ENCODE measurements at regions not wholly inside any gene's neighbourhood (a gene's known extent, or its start where the extent isn't known, plus 50 kb on each side); places are given as distances from the start of the nearest gene placed in this dataset.

DNA sequence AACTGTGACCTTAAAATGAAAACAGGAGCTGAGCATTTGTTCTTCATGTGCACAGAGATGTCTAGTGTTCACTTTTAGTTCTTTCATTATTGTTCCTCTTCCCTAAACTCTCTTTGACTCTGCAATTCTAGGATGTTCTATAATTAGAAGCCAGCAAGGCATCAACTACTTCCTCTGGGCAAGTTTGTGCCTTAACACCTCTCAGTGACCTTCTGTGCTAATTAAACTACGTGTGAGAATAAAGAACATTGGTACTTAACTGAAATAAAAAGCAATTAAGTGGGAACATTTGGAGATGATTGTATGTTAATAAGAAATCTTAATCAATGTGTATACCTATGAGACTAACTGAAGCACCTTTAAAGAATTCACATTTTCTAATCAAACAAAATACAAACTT is 242.8 kb downstream of the RASEF start:
- Histone ChIP-seq H3K27me3 (no peaks in the 10 kb centered on the region), H3K4me1 (no peaks in the 10 kb centered on the region)
- TF ChIP-seq, protein P1, sequence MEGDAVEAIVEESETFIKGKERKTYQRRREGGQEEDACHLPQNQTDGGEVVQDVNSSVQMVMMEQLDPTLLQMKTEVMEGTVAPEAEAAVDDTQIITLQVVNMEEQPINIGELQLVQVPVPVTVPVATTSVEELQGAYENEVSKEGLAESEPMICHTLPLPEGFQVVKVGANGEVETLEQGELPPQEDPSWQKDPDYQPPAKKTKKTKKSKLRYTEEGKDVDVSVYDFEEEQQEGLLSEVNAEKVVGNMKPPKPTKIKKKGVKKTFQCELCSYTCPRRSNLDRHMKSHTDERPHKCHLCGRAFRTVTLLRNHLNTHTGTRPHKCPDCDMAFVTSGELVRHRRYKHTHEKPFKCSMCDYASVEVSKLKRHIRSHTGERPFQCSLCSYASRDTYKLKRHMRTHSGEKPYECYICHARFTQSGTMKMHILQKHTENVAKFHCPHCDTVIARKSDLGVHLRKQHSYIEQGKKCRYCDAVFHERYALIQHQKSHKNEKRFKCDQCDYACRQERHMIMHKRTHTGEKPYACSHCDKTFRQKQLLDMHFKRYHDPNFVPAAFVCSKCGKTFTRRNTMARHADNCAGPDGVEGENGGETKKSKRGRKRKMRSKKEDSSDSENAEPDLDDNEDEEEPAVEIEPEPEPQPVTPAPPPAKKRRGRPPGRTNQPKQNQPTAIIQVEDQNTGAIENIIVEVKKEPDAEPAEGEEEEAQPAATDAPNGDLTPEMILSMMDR (IDR thresholded peaks at IDR 0.05) = no peak

GRCh38 chr9:82829818-82830217 is 233.1 kb downstream of the RASEF start:
- Histone ChIP-seq H3K9me3 (no peaks in the 10 kb centered on the region), H3K4me3 (no peak overlapping the region), H3K27ac (no peak overlapping the region), H3K4me1 (no peaks in the 10 kb centered on the region), H3K36me3 (no peaks in the 10 kb centered on the region), H3K27me3 (no peaks in the 10 kb centered on the region)
- no peak for DNase-seq (ENCODE audit: low spot score)
- TF ChIP-seq, protein P1 (IDR thresholded peaks at IDR 0.05) = no peak

More for the DNA sequence above, 242.8 kb downstream of the RASEF start:
- H3K9me3 ChIP-seq = no peaks in the 10 kb centered on the region
- H3K36me3 ChIP-seq = no peaks in the 10 kb centered on the region
- H3K4me3 ChIP-seq = no peak overlapping the region
- no peak overlapping the region for H3K27ac ChIP-seq
- no peak for DNase-seq (ENCODE audit: low spot score)

- Histone ChIP-seq H3K4me3 (no peak overlapping the region), H3K36me3 (no peaks in the 10 kb centered on the region), H3K4me1 (no peaks in the 10 kb centered on the region), H3K27me3 (no peaks in the 10 kb centered on the region), H3K27ac (no peak overlapping the region), H3K9me3 (peaks cover 0 to 5% of the 10 kb centered on the region in 2 donors)
- TF ChIP-seq, protein P1 (IDR thresholded peaks at IDR 0.05) = no peak
- DNase-seq (ENCODE audit: low spot score) = no peak
Measured at GRCh38 chr9:82865524-82865923, 197.4 kb downstream of the RASEF start.

DNA sequence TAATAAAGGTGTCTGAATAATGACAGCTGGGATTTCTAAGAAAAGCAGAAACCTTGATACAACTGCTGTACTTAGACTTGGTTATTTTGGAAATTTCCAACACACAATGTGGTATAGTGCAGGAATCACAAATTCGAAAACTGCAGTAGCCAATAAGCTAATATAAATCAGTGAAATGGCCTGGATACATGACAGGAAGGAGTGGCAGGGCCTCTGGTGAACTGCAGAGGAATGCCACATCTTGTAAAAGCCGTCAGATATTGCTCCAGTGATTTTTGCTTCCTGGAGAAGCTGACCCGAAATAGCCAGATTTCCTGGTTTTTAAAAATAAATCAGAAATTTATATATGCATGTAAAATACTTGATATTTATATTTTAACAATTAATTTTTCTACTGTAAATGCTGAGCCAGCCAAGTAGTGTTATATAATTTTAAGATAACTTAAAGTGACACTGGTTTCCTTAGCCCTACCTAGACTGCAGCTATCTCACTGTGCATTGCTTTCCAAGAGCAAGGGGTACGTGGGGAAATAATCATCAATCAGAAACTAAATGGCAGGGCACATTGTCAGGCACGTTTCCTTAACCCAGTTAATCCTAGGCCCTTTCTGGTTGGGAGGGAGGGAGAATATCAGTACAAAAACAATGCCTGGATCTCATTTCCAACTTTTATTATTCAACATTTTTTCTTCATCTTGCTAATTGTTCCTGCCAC is 182.4 kb downstream of the RASEF start:
- DNase-seq (ENCODE audit: low spot score) = no peak
- Histone ChIP-seq H3K36me3 (no peaks in the 10 kb centered on the region), H3K27ac (no peak overlapping the region), H3K27me3 (no peaks in the 10 kb centered on the region), H3K4me1 (no peaks in the 10 kb centered on the region), H3K9me3 (no peaks in the 10 kb centered on the region), H3K4me3 (no peak overlapping the region)
- TF ChIP-seq, protein P1 (IDR thresholded peaks at IDR 0.05) = no peak

- Histone ChIP-seq H3K27ac (no peak overlapping the region), H3K9me3 (no peaks in the 10 kb centered on the region), H3K36me3 (no peaks in the 10 kb centered on the region), H3K4me1 (no peaks in the 10 kb centered on the region), H3K4me3 (no peak overlapping the region), H3K27me3 (no peaks in the 10 kb centered on the region)
- no peak for DNase-seq (ENCODE audit: low spot score)
- TF ChIP-seq, protein P1 (IDR thresholded peaks at IDR 0.05) = no peak
Measured at GRCh38 chr9:82882138-82882537, 180.8 kb downstream of the RASEF start.

- Histone ChIP-seq H3K4me1 (no peaks in the 10 kb centered on the region), H3K27ac (no peak overlapping the region), H3K9me3 (no peaks in the 10 kb centered on the region), H3K4me3 (no peak overlapping the region), H3K27me3 (no peaks in the 10 kb centered on the region), H3K36me3 (no peaks in the 10 kb centered on the region)
- no peak for DNase-seq (ENCODE audit: low spot score)
- TF ChIP-seq, protein P1 (IDR thresholded peaks at IDR 0.05) = no peak
Measured at GRCh38 chr9:82882748-82883147, 180.2 kb downstream of the RASEF start.

Measured in right atrium auricular region (tissue), 2 donors.